IMR-90 (cell line): ENCODE measurements at regions not wholly inside any gene's neighbourhood (a gene's known extent, or its start where the extent isn't known, plus 50 kb on each side); places are given as distances from the start of the nearest gene placed in this dataset.

ENCODE experiments used
- ATAC-seq: fragments of 200-7000 bp; cut with Tn5 transposase; 2 replicates; pipeline ENCODE4 v1.9.1; 2020; ENCODE audit warnings: low read depth, mild to moderate bottlenecking, moderate library complexity
- BruUV-seq: library from RNA; stranded (reverse); fragments of 400-500 nt; replicated peaks from 2 replicates; lab custom pipeline; 2021; lab: Mats Ljungman, UMichigan
- CTCF ChIA-PET: fragments of 300-600 bp; formaldehyde crosslinking; extraction: SDS; loops from one replicate; lab custom pipeline; 2021; ENCODE audit warnings: antibody characterized with exemption; lab: Yijun Ruan, JAX
- POLR2A ChIA-PET: fragments of 300-600 bp; sonication (Branson Sonifier 250); formaldehyde crosslinking; loops from one replicate; lab custom pipeline; 2022; ENCODE audit warnings: antibody characterized with exemption; ENCODE audit not compliant: unreplicated experiment; lab: Charles Lee
- DNase-seq: peaks from one replicate; pipeline ENCODE4 v3.0.0; 2013
- H2AFZ ChIP-seq: replicated peaks from 2 replicates; pipeline ENCODE3; 2013; ENCODE audit warnings: low read length, mild to moderate bottlenecking; ENCODE audit not compliant: poor library complexity
- H2AK5ac ChIP-seq: 2 replicates; pipeline ENCODE4 v1.6.1; 2013; ENCODE audit warnings: low read depth, low read length, inconsistent platforms
- H2AK9ac ChIP-seq: replicated peaks from 2 replicates; pipeline ENCODE3; 2013; ENCODE audit warnings: mild to moderate bottlenecking, low read depth, low read length, moderate library complexity; ENCODE audit not compliant: poor library complexity
- H2BK120ac ChIP-seq: 2 replicates; pipeline ENCODE4 v1.6.1; 2013; ENCODE audit warnings: low read depth, low read length, inconsistent platforms
- H2BK15ac ChIP-seq: 3 replicates; pipeline ENCODE4 v1.6.1; 2013; ENCODE audit warnings: low read depth, low read length, inconsistent platforms
- H2BK20ac ChIP-seq: 2 replicates; pipeline ENCODE4 v1.6.1; 2013; ENCODE audit warnings: low read depth, mild to moderate bottlenecking, inconsistent platforms, low read length, moderate library complexity
- H2BK5ac ChIP-seq: 2 replicates; pipeline ENCODE4 v1.6.1; 2013; ENCODE audit warnings: mild to moderate bottlenecking, low read depth, low read length, inconsistent platforms; ENCODE audit not compliant: poor library complexity, severe bottlenecking
- H3K14ac ChIP-seq: replicated peaks from 2 replicates; pipeline ENCODE4 v1.6.1; 2013; ENCODE audit warnings: low read depth, low read length, inconsistent platforms
- H3K18ac ChIP-seq: 2 replicates; pipeline ENCODE4 v1.6.1; 2013; ENCODE audit warnings: low read depth, low read length, control low read depth
- H3K23ac ChIP-seq: 2 replicates; pipeline ENCODE4 v1.6.1; 2013; ENCODE audit warnings: low read depth, low read length, inconsistent platforms
- H3K27ac ChIP-seq: 2 replicates; pipeline ENCODE4 v1.5.1; 2013; ENCODE audit warnings: mild to moderate bottlenecking, control low read depth, low read length; ENCODE audit not compliant: insufficient read depth
- H3K27me3 ChIP-seq: 2 replicates; pipeline ENCODE4 v1.6.1; 2013; ENCODE audit warnings: low read length; ENCODE audit not compliant: control insufficient read depth, insufficient read depth
- H3K36me3 ChIP-seq: 2 replicates; pipeline ENCODE4 v1.6.1; 2013; ENCODE audit warnings: low read length, mixed read lengths; ENCODE audit not compliant: control insufficient read depth, insufficient read depth
- H3K4ac ChIP-seq: 2 replicates; pipeline ENCODE4 v1.6.1; 2013; ENCODE audit warnings: low read depth, low read length, inconsistent platforms
- H3K4me1 ChIP-seq: 2 replicates; pipeline ENCODE4 v1.6.1; 2013; ENCODE audit warnings: low read length, mixed read lengths; ENCODE audit not compliant: control insufficient read depth, insufficient read depth
- H3K4me2 ChIP-seq: 2 replicates; pipeline ENCODE4 v1.6.1; 2013; ENCODE audit warnings: low read depth, mild to moderate bottlenecking, control low read depth, low read length, moderate library complexity
- H3K4me3 ChIP-seq: 2 replicates; pipeline ENCODE4 v1.5.1; 2013; ENCODE audit warnings: low read depth, mild to moderate bottlenecking, control low read depth, low read length, moderate library complexity; ENCODE audit not compliant: insufficient read depth
- H3K56ac ChIP-seq: 2 replicates; pipeline ENCODE4 v1.6.1; 2013; ENCODE audit warnings: low read length, inconsistent platforms; ENCODE audit not compliant: insufficient read depth; ENCODE audit errors: extremely low read depth
- H3K79me1 ChIP-seq, 2 experiments: 2 replicates each; pipeline ENCODE4 v1.6.1; 2013; ENCODE audit warnings: low read length in 2 of 2, inconsistent platforms in 1 of 2, low read depth in 1 of 2
- H3K9ac ChIP-seq: 2 replicates; pipeline ENCODE4 v1.6.1; 2013; ENCODE audit warnings: low read depth, low read length, control low read depth
- H3K9me1 ChIP-seq: 2 replicates; pipeline ENCODE4 v1.6.1; 2013; ENCODE audit warnings: low read length, inconsistent platforms; ENCODE audit not compliant: insufficient read depth
- H3K9me3 ChIP-seq: 2 replicates; pipeline ENCODE4 v1.6.1; 2013; ENCODE audit warnings: low read length; ENCODE audit not compliant: control insufficient read depth, insufficient read depth
- H4K20me1 ChIP-seq: 2 replicates; pipeline ENCODE4 v1.6.1; 2013; ENCODE audit warnings: low read length, inconsistent platforms; ENCODE audit not compliant: insufficient read depth
- H4K5ac ChIP-seq: 2 replicates; pipeline ENCODE4 v1.6.1; 2013; ENCODE audit warnings: mild to moderate bottlenecking, low read depth, low read length, control low read depth
- H4K8ac ChIP-seq, 2 experiments: 2 replicates each; pipeline ENCODE4 v1.6.1; 2013; ENCODE audit warnings: low read depth in 2 of 2, low read length in 2 of 2, control low read depth in 1 of 2, inconsistent platforms in 1 of 2
- H4K91ac ChIP-seq: 2 replicates; pipeline ENCODE4 v1.6.1; 2013; ENCODE audit warnings: low read depth, low read length, inconsistent platforms; ENCODE audit not compliant: insufficient read depth
- BHLHE40 ChIP-seq: fragments of 150-350 bp; IDR thresholded peaks from 2 replicates; pipeline ENCODE4 v1.6.1; 2016; ENCODE audit warnings: mild to moderate bottlenecking, low read depth, low read length
- CEBPB ChIP-seq: IDR thresholded peaks from 2 replicates; pipeline ENCODE4 v1.6.1; 2012; ENCODE audit warnings: low read depth, low read length, improper control_type of control experiment
- CHD1 ChIP-seq: IDR thresholded peaks from 2 replicates; pipeline ENCODE4 v1.6.1; 2012; ENCODE audit warnings: low read depth, low read length, improper control_type of control experiment
- FOS ChIP-seq: fragments of 150-350 bp; IDR thresholded peaks from 2 replicates; pipeline ENCODE4 v1.6.1; 2016; ENCODE audit warnings: low read depth, low read length
- MAZ ChIP-seq: IDR thresholded peaks from 2 replicates; pipeline ENCODE4 v1.6.1; 2012; ENCODE audit warnings: low read depth, mild to moderate bottlenecking, low read length, improper control_type of control experiment, moderate library complexity, borderline replicate concordance
- NFE2L2 ChIP-seq: fragments of 150-350 bp; IDR thresholded peaks from 2 replicates; pipeline ENCODE4 v1.6.1; 2016; ENCODE audit warnings: low read depth, mild to moderate bottlenecking, low read length
- RAD21 ChIP-seq: IDR thresholded peaks from 2 replicates; pipeline ENCODE4 v1.6.1; 2012; ENCODE audit warnings: low read length, improper control_type of control experiment
- USF2 ChIP-seq: fragments of 150-350 bp; IDR thresholded peaks from 2 replicates; pipeline ENCODE4 v1.6.1; 2017; ENCODE audit warnings: mild to moderate bottlenecking, antibody characterized with exemption, low read length, low read depth
- WGBS, 2 experiments: methylation state at CpG; one replicate each; pipeline versions ENCODE4 v1.1.5 to v1.1.7; 2013; ENCODE audit warnings: missing lambda C conversion rate in 2 of 2; ENCODE audit not compliant: insufficient read length in 1 of 2; ENCODE audit errors: extremely low coverage in 2 of 2; 5-methylcytosine and 5-hydroxymethylcytosine counted together
- dilution Hi-C: fragments of 300-500 bp; cut with HindIII; formaldehyde crosslinking; loops from one replicate; pipeline ENCODE4 v1.14.3; 2018; ENCODE audit warnings: low sequenced_read_pairs; ENCODE audit not compliant: unreplicated experiment
- in situ Hi-C: fragments of 300-500 bp; cut with MboI; formaldehyde crosslinking; loops from 3 replicates; pipeline ENCODE4 v1.14.3; 2019; ENCODE audit warnings: low sequenced_read_pairs, inconsistent platforms, mixed read lengths
- intact Hi-C: fragments of 100-400 bp; cut with micrococcal nuclease; formaldehyde crosslinking; loops from 2 replicates; pipeline ENCODE4 v1.10.0; 2022

GRCh38 chr18:44181951-44182747, 498.5 kb upstream of the SETBP1 start:
- no peaks in the 10 kb centered on the region for H3K36me3 ChIP-seq
- CTCF ChIA-PET: no interaction called here
- BruUV-seq: no TSS peak
- H2BK5ac ChIP-seq: no peak overlapping the region
- no peak for ATAC-seq
- TF ChIP-seq CEBPB (no peak), RAD21 (no peak), MAZ (no peak), NFE2L2 (no peak), USF2 (no peak), CHD1 (no peak), FOS (no peak), BHLHE40 (no peak)
- H3K56ac ChIP-seq: no peak overlapping the region
- no peaks in the 10 kb centered on the region for H3K9me3 ChIP-seq
- H3K4me1 ChIP-seq: no peaks in the 10 kb centered on the region
- no peak overlapping the region for H2AFZ ChIP-seq
- no peaks in the 10 kb centered on the region for H4K20me1 ChIP-seq
- H2AK9ac ChIP-seq: no peak overlapping the region
- no peak overlapping the region for H3K4me3 ChIP-seq
- H3K27ac ChIP-seq: no peak overlapping the region
- dilution Hi-C loops (no loop called here), intact Hi-C loops (no loop called here), in situ Hi-C loops (no loop called here)
- H2AK5ac ChIP-seq: no peak overlapping the region
- no peak overlapping the region for H4K91ac ChIP-seq
- H3K4ac ChIP-seq: no peak overlapping the region
- no peak overlapping the region for H2BK120ac ChIP-seq
- no peak overlapping the region for H4K5ac ChIP-seq
- H3K79me1 ChIP-seq: no peaks in the 10 kb centered on the region
- POLR2A ChIA-PET: no interaction called here
- no peaks in the 10 kb centered on the region for H3K27me3 ChIP-seq
- H3K9ac ChIP-seq: no peak overlapping the region
- H3K4me2 ChIP-seq: no peak overlapping the region
- H2BK20ac ChIP-seq: no peak overlapping the region
- H2BK15ac ChIP-seq: no peak overlapping the region
- no peaks in the 10 kb centered on the region for H3K9me1 ChIP-seq
- no peak overlapping the region for H3K14ac ChIP-seq
- no peak for DNase-seq
- no peak overlapping the region for H3K23ac ChIP-seq
- no peak overlapping the region for H3K18ac ChIP-seq
- WGBS, 2 experiments: no CpG with 5 or more reads among the region's 3 CpGs
- no peak overlapping the region for H4K8ac ChIP-seq
